ENCODE measurements at regions not wholly inside any gene's neighbourhood (a gene's known extent, or its start where the extent isn't known, plus 50 kb on each side); places are given as distances from the start of the nearest gene placed in this dataset.

GRCh38 chr2:185245216-185245615 lies 493.4 kb upstream of the FSIP2 start:
- DNase-seq: no peak
- Histone ChIP-seq H3K27ac (no peak overlapping the region), H3K9me3 (no peaks in the 10 kb centered on the region), H3K36me3 (no peaks in the 10 kb centered on the region), H3K4me1 (no peaks in the 10 kb centered on the region), H3K27me3 (no peaks in the 10 kb centered on the region), H3K4me3 (no peak overlapping the region), H3K9ac (ENCODE audit: low read depth in 2 of 2, low read length in 2 of 2) (no peak overlapping the region)
- intact Hi-C loops (cut with DNase I): no loop called here
- no peak for TF ChIP-seq CTCF (IDR thresholded peaks at IDR 0.05)

GRCh38 chr2:185245806-185246205 lies 492.8 kb upstream of the FSIP2 start:
- DNase-seq: no peak
- Histone ChIP-seq H3K36me3 (no peaks in the 10 kb centered on the region), H3K4me1 (no peaks in the 10 kb centered on the region), H3K27me3 (no peaks in the 10 kb centered on the region), H3K27ac (no peak overlapping the region), H3K9ac (ENCODE audit: low read depth in 2 of 2, low read length in 2 of 2) (no peak overlapping the region), H3K9me3 (no peaks in the 10 kb centered on the region), H3K4me3 (no peak overlapping the region)
- TF ChIP-seq CTCF (IDR thresholded peaks at IDR 0.05): no peak
- intact Hi-C loops (cut with DNase I): no loop called here

GRCh38 chr2:185246717-185247116 lies 491.9 kb upstream of the FSIP2 start:
- intact Hi-C loops (cut with DNase I): no loop called here
- H3K4me1 ChIP-seq: no peaks in the 10 kb centered on the region
- H3K9me3 ChIP-seq: no peaks in the 10 kb centered on the region
- H3K9ac ChIP-seq (ENCODE audit: low read depth in 2 of 2, low read length in 2 of 2): no peak overlapping the region
- no peak overlapping the region for H3K4me3 ChIP-seq
- H3K27ac ChIP-seq: no peak overlapping the region
- DNase-seq: no peak
- TF ChIP-seq CTCF (IDR thresholded peaks at IDR 0.05): no peak
- no peaks in the 10 kb centered on the region for H3K27me3 ChIP-seq
- H3K36me3 ChIP-seq: no peaks in the 10 kb centered on the region

- H3K27me3 ChIP-seq: no peaks in the 10 kb centered on the region
- intact Hi-C loops (cut with DNase I): no loop called here
- H3K4me3 ChIP-seq: no peak overlapping the region
- no peak for TF ChIP-seq CTCF (IDR thresholded peaks at IDR 0.05)
- H3K36me3 ChIP-seq: no peaks in the 10 kb centered on the region
- DNase-seq: no peak
- no peak overlapping the region for H3K27ac ChIP-seq
- no peak overlapping the region for H3K9ac ChIP-seq (ENCODE audit: low read depth in 2 of 2, low read length in 2 of 2)
- H3K9me3 ChIP-seq: no peaks in the 10 kb centered on the region
- H3K4me1 ChIP-seq: no peaks in the 10 kb centered on the region
Observed at GRCh38 chr2:185255566-185255965, 483.0 kb upstream of the FSIP2 start.

GRCh38 chr2:185265747-185266146 lies 472.9 kb upstream of the FSIP2 start:
- H3K9me3 ChIP-seq: no peaks in the 10 kb centered on the region
- H3K4me3 ChIP-seq: no peak overlapping the region
- intact Hi-C loops (cut with DNase I): no loop called here
- no peak overlapping the region for H3K27ac ChIP-seq
- no peaks in the 10 kb centered on the region for H3K4me1 ChIP-seq
- H3K36me3 ChIP-seq: no peaks in the 10 kb centered on the region
- DNase-seq: no peak
- TF ChIP-seq CTCF (IDR thresholded peaks at IDR 0.05): no peak
- no peaks in the 10 kb centered on the region for H3K27me3 ChIP-seq
- no peak overlapping the region for H3K9ac ChIP-seq (ENCODE audit: low read depth in 2 of 2, low read length in 2 of 2)

- H3K9ac ChIP-seq (ENCODE audit: low read depth in 2 of 2, low read length in 2 of 2): no peak overlapping the region
Observed at GRCh38 chr2:185268651-185269050, 470.0 kb upstream of the FSIP2 start.

More at GRCh38 chr2:185268651-185269050, 470.0 kb upstream of the FSIP2 start:
- no peak for DNase-seq
- Histone ChIP-seq H3K9me3 (no peaks in the 10 kb centered on the region), H3K36me3 (no peaks in the 10 kb centered on the region), H3K4me1 (no peaks in the 10 kb centered on the region), H3K27me3 (no peaks in the 10 kb centered on the region), H3K4me3 (no peak overlapping the region), H3K27ac (no peak overlapping the region)
- no peak for TF ChIP-seq CTCF (IDR thresholded peaks at IDR 0.05)
- intact Hi-C loops (cut with DNase I): no loop called here

All from colonic mucosa (tissue), 4 donors.